GM19239 (cell line): ENCODE measurements at regions not wholly inside any gene's neighbourhood (a gene's known extent, or its start where the extent isn't known, plus 50 kb on each side); places are given as distances from the start of the nearest gene placed in this dataset.

ENCODE experiments used
- DNase-seq: peaks from one replicate; pipeline ENCODE4 v3.0.0; 2011; ENCODE audit warnings: low spot score; ENCODE audit not compliant: insufficient read length
- FAIRE-seq: peaks from 2 replicates; lab custom pipeline; 2011; peaks lifted over from hg19 to GRCh38; lab: Jason Lieb, UNC

- FAIRE-seq (no peak), DNase-seq (no peak)
Observed at GRCh38 chr4:184529283-184529682, 54.9 kb upstream of the IRF2 start.

GRCh38 chr4:184528713-184529112 lies 54.4 kb upstream of the IRF2 start:
- FAIRE-seq (no peak), DNase-seq (no peak)

GRCh38 chr4:184528051-184528450 lies 53.7 kb upstream of the IRF2 start:
- FAIRE-seq (peak; percentile 44), DNase-seq (no peak)

- DNase-seq (no peak), FAIRE-seq (peak; percentile 11)
Observed at GRCh38 chr4:184526228-184526627, 51.9 kb upstream of the IRF2 start.
